ENCODE measurements at regions not wholly inside any gene's neighbourhood (a gene's known extent, or its start where the extent isn't known, plus 50 kb on each side); places are given as distances from the start of the nearest gene placed in this dataset.

DNA sequence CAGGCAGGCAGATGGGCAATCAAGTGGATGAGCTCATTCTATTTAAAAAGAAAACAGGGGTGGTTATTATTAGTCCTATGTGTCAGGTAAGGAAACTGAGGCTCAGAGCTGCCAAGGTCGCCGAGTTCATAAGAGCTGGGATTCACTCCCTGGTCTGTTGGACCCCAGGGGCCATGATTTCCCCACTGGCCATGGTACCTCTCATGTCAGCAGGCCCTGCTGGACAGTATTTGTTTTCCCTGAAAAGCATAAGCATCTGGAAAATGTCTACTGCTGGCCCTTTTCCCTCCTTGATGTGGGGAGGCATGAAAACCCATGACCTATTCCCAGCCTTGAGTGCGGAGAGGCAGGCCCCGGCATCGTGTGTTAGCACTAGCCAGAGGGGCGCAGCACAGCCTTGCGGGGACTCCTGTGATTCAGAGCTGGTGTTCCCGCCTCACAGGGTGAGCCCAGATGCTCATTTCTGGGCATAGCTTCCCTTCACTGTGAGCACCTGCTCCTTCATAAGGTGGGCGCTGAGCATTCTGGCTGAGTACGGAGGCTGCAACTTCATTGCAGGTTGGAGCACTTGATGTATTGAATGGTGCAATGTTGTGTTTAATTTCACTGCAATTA, 617.5 kb downstream of the PTPRU start:
- DNase-seq = no peak

DNA sequence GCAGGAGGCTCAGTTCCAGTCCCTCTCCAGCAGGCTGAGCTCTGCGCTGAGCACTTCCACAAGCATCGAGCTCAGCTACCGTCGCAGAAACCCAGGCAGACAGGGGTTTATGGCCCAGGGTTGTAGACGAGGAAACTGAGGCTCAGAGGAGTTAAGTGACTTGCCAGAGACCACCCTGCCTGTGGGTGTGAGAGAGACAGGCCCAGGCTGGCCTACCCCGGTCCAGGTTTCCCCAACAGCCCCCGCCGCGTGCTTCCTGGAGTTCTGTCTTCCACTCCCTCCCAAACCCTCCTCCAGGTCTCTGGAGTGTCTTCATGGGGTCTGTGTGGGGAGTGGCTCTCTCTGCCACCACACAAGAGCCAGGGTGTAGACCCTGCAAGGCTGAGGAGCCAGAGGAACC, 615.9 kb downstream of the PTPRU start:
- no peak for DNase-seq

DNA sequence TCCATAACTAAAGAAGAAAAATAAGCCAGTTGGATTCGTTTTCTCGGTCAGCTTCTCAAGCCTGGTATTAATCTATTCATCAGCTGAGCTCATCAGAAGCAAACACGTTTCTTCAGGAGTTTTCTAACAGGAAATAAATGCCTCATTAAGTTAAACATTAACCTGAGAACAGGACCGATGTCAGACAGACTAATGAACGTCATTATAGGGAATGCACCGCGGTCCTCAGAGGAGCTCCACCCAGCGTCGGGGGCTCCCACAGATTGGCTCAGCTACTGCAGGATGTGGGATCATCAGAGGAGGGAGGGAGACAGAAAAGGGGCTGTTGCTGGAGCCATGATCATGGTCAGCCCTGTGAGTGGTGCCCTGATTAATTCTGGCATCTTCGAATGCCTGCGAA, 615.4 kb downstream of the PTPRU start:
- DNase-seq = no peak

DNA sequence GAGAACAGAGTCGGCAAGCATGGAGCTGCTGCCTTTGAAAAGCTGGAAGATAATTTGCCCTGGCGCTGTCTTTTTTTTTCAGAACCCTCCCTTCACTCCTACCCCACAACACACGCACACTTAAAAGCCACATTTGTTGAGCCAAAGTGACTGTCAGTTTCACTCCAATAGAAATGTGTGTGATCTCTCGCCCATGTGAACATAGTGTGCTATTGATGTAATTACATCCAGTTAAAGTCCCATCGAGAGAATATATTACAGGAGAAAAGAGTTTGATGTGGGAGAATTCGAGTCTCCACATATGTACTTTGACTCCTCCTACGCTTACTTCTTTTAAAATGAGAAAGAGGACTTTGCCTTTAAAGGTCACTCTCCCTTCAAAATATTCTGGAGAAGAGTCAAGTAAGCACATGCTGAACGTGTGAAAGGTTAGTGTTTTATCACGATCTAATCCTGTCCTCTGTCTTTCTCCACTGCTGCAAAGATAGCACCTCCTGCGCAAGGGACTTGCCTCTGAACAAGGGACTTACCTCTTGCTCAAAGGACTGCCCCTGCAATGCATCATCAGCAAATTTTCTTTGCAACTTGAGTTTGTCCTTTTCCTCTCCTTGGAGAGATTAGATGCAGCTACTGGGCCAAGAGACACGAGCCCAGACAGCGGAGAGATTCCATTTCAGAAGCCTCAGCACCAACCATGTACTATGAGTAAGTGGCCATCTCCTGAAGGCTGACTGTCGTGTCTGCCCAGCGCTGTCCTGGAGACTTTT, 613.9 kb downstream of the PTPRU start:
- DNase-seq = no peak

DNA sequence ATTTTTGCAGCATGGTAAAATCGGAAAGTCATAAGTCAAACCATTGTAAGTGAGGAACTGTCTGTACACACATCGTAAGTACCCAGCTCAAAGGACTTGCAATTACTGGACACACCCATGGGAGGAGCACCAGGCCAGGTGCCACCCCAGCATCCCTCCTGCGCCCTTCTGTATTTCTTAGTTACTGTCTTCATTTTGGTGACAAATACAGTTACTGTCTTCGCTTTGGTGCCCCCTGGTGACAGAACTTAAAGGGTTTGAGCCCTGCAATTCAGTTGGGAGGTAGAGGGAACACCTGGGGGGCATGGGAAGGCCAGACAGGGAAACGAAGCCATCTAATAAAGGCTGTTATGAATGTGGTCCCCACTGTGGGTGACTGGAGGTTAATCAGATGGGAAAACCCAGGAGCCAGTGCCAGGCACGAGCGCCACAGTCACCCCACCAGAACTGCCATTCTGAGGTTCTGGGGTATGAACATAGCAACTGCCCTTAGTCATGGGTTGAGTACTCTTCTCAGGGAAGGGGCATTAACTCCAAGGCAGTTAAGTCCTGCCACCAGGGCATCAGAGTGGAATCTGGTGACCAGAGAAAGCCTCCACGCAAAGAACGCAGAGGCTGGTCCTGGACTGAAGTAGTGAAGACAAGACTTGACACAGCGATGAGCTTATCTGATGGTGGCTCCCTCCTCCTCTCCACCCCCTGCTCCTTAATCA, 612.9 kb downstream of the PTPRU start:
- peak; percentile 26 for DNase-seq

DNA sequence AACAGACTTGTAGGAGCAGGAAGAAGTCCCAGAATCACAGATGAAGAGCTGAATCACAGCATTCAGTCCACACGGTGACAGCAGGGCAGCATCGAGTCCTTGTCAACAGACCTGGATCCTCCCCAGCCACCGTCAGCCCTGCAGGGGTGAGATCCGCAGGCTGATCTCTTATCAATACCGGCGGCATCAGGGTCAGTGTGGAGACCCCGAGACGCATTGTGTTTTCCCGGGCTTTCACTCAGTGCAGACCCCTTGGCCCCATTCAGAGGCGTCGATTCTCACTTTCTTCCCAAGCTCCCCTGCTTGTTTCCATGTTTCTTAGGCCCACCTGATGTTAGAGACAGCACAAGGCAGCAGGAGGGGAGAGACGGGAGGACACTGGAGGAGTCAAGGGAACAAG, 609.6 kb downstream of the PTPRU start:
- DNase-seq = no peak

DNA sequence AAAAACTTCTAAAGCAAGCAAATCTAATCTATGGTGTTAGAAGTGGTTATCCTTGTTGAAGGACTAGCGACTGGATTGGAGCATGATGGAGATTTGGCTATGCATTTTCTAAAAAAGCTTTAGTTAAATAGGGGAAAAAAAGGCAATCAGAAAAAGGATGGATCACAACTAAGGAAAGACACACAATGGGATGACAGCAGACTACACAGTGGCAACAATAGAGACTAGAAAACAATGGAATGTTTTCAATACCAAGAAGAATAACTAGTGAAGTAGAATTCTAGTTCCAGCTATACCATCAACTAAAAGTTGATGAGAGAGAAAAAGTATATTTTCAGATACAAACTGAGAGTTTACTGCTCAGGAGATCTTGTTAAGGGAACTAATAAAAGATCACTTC, 605.8 kb downstream of the PTPRU start:
- no peak for DNase-seq

DNA sequence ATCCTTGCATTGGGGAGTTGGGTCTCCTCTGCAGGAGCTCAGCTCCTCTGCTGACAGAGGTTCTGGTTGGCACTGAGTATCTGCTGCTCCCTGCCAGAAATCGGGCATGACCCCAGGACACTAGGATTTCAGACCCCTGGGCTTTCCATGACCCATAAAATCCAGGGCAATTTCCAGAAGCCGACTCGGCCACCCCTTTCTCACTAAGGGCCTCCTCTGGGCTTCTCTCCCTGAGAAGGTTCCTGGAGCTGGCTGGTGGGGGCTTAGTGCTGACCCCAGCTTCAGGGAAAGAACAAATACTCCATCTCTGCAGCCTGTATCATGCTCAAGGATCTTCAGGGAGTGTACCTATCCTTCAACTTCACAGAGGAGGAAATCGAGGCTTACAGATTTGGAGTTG, 603.4 kb downstream of the PTPRU start:
- DNase-seq = no peak

DNA sequence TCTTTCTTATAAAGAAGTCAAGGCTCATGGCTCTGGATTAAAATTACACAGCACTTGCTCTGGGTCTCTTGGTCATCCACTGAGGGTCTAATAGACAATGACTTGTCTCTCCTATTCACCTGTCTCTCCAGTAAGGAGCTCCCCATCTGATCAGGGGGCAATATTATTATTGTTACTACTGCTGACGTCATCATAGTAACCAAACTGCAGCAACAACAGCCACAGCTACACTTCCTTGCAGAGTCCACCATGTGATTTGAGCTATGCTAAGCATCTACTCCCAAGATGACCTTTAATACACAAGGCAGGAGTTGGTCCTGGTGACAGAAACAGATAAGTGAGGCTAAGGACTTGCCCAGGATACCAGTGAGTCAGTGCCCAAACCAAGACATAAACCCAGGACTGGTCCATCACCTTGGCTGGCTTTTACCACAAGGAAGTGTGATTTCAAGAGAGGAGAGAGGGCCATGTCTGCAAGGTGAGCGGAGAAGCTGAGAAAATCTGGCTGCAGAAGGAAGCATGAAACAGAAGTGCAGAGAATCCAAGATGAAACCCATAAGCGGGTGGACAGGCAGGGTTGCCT, 602.5 kb downstream of the PTPRU start:
- DNase-seq = no peak

DNA sequence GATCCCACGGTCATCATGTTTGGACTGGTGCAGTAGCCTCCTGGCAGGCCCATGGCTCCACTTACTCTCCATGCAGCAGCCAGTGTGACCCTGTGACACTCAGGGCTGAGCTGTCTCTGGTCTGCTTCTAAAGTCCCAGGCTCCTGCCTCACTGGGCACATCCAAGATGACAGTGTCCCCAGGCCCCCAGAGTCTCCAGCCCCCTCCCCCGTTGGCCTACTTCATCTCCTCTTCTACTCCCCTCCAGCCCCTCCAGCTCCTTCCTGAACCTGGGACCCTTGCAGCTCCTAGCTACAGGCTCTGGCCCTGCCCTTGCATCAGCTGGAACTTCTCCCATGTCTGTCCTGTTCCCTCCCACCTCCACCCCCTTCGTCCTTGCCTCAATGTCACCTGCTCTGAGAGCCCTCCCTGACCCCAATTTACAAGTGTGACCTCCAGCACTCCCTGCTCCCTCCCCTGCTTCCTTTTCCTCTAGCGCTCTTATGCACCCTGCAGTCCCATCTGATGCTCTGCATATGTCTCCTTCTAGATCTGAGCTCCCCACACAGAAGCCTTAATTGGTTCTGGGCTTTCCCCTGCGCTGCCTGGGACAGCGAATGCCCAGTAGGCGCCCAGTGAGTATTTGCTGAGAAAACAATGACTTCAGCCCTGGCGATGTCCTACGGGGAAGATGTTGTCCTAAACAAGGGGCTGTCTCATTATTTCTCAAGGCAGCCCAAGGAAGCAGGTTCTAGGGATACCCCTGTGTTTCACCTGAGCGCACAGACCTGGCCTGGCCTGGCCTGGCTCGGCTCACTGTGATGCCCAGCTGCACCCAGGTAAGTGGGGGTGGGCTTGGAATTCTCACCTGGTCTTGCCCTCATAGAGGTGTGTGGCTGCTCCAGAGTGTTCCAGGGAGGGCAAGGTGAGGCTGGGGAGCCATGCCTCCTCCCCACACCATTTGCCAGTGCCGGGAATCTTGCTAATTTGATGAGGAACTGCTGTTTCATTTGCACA, 600.6 kb downstream of the PTPRU start:
- no peak for DNase-seq

DNA sequence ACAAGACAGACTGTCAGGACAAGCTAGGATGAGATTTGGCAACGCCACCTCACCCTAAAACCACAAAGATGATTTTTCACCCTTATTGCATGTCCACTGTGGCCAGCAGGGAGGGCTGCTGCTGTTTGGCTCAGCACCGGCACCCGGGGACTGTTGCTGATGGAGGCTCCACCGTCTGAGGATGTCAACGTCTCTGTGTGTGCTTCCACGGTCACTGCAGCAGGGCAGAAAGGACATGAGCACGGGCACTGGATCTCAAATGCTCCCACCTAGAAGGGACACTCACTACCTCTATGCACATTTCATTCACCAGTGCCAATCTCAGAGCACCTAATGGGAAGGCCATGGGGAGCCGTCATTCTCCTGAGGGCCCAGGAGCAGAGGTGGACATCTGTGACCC, 599.6 kb downstream of the PTPRU start:
- no peak for DNase-seq

DNA sequence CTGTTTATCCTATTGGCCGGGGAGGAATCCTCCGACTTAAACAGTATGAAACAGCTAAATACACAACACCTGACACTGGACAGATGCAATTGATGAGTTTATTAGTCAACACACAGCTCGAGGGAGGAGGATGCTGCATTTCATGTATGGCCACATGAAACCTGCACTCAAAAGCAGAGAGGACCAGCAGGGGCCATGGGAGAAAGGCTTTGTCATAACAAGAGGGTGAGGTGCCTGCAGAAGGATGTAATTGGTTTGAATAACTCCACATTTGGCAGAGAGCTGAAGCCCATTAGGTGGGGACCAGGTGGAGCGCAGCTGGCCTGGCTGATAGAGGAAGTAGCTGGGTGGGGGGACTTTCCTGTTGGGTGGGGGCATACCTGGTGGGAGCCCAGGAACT, 599.1 kb downstream of the PTPRU start:
- no peak for DNase-seq

DNA sequence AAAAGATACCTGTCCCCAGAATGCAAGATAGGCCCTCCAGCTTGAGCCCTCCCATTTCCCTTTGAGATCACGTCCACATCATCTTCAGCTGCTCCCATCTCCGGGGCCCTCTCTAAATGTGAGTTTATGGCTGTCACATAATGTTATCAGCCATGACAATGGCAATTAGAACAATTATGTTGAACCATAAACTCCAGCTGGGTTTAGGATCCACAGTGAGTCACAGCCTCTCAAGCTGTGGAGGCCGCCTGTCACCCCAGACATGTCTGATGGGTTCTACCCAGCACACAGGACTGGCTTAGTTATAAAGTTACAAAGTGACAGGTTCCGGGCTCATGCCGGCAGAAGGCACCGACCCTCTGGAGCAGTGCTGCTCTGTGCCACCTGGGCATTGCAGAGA, 597.3 kb downstream of the PTPRU start:
- DNase-seq = no peak

DNA sequence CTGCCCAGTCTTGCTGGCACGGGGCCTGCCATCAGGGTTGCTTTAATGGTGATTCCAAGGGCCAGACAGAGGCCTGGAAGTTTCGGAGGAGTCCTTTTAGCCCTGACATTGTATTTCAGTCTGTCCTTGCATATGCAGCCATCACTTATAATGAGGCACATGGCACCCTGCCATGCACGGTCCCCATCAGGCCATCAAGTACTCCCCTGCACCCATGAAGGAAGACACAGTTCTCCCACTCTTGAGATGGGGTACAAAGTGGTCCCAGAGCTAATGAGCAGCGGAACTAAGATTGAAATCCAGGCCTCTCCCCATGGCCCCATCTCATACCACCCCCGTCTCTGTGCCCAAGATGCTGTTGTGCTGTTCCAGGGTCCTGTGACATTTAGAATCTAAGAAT, 596.6 kb downstream of the PTPRU start:
- DNase-seq = no peak

DNA sequence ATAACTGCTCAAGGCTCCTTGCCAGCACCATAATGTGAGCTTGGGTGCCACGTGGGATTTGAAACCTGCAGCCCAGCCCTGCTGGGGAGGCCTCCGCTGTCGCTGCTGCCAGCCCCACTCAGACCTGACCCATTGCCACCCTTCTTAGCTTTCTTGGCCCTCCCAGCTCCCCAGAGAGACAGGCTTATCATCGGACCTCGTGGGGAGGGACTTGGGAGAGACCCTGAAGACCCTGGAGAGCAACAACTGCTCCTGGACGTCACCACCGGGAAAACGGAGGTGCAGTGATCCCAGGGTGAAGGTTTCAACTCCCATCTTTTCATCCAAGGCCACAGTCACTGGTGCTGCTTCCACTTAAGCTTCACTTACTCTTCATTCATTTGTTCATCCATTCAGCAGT, 596.1 kb downstream of the PTPRU start:
- DNase-seq = no peak

DNA sequence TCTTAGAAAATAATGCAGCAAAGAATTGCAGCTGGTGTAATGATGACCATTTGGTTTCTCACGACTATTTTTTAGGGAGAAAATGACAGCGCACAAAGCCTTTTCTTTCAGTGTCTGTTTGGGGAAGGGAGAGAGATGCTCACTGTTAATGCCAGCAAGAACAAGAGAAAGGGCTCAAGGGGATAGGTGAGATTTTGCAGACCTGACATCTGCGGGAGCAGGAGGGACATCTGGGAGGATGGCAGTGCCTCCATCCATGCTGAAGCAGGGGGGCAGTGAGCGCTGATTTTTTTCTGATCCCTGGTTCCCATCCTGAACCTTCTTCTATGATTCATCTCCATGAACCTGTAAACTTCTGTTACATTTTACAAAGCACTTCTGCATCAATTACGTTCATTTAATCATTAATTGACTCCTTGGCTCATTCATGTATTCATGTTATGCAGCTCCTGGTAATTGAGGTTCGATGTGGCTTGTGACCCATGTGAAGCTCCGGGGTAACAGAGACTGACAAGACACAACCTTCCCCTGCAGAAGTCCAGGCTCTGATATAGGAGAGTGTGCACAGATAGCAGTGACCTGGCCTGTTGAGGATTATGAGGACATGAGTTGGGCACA, 595.3 kb downstream of the PTPRU start:
- no peak for DNase-seq

DNA sequence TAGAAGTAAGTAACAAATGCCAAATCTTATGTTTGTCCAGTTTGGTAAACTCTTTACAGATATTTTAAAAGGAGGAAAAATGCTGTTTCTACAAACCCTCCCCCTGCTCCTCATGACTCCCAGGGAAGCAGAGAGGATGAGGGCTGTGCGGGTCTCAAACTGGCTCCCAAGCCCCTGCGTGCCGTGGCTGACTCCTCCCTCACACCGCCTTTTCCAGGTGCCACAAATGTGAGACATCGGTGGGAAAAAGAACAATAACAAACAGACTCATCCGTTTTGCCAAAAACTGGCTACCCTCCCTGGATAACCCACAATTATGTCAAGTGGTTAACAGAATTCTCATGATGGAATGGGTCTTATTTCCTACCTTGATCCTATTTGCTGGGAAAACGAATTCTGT, 594.6 kb downstream of the PTPRU start:
- no peak for DNase-seq

DNA sequence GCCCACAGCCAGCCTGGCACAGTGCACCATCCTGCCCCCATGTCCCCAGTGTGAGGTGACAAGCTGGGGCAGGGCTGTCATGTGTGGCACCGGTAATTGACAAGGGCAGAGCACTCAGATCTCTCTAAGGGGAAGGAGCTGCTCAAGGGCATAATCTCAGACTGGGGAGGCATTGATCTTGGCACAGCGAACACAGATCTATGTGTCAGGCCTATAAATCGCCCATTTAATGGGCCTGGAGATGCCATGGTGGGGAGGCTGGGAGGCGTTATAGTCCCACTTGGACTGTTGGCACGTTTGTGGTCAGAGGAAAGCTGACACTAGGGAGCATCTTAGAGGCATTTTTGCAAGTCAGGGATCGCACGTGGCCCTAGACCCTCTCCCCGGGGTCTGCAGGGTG, 594.1 kb downstream of the PTPRU start:
- no peak for DNase-seq

DNA sequence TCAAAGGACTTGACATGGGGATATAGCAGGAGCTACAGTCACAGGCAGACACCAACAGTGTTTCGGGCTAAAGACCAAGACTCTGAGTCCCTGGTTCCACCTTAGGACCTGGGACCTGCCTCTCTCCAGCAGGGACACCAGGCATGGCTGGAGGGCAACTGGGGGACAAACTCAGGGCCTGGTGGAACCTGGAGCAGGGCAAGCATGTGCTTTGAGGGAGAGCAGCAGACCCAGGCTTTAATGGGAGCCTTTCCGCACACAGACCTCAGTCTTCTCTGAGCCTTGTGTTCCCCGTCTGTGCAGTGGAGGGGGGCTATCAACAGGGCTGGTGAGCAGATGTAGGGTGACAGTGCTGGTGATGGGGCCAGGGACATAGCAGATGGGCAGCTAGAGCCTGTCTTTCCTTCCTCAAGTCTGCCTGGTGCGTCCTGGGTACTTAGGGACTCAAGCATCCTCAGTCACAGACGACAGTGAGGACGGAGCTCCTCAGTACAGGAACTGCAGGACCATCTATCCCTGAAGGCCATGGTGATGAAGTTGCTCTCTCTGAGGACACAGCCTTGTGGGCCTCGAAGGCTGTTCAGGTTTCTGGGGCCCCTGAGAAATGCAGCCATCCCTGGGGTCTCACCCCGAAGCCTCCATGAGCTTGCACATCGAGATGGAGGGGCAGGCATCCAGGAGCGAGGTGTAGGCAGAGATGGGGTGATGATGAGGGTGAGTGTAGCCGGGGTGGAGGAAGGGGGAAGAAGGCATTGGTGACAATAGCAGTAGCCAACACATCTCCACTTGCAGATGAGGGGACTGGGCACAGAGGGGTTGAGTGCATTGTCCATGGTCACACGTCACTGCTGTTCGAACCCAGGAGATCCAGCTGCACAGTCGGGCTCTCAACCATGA, 593.4 kb downstream of the PTPRU start:
- DNase-seq = no peak

DNA sequence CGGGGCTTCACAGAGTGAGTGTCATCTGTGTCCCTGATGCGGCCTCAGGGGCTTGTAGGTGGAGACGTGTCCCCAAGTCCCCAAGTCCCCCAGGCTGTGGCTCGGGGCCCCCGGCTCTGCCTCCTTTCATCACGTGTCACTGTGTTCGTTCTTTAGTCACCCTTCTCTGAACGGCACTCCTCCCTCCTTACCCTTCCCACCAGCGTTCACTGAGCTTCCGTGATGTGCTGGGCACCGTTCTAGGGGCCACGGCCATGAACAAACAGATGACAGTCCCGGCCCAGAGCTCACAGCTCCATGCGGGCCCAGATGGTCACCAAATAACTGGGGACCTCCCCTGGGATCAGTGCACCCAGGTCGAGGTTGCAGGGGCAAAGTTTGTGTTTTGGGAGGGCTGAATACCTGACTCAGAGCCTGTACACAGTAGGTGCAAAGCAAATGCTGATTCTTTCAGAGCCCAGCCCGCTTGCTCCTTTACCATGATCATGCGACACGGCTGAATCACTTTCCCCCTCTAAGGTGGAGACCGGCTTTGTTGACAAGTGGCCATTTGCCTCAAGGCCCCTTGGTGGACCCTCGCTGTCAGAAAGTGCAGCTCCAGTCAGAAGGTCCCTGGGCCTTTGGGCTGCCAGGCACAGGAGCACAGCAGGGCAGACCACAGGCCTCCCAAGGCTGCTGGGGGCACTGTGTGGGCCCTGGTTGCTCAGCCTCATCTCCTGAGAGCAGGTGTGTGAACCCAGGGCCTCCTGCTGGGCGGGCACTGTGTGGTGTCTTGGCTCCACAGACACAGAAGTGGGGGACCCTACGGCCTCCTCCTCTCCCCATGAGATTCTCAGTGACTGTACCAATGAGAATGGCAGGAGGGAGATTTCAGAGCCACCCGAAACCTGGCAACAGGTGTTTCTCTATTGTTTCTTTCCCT, 592.5 kb downstream of the PTPRU start:
- DNase-seq = no peak
